SK-N-SH treated with all-trans-retinoic acid at 6 μM for 48 hours (cell line): ENCODE measurements at regions not wholly inside any gene's neighbourhood (a gene's known extent, or its start where the extent isn't known, plus 50 kb on each side); places are given as distances from the start of the nearest gene placed in this dataset.
A peak's percentile ranks its signal among the peaks of the same experiment; 100 is the strongest.

Experiments used
- ATAC-seq: fragments of 200-7000 bp; cut with Tn5 transposase; 3 replicates; pipeline ENCODE4 v1.9.1; 2020; ENCODE audit warnings: mild to moderate bottlenecking, moderate library complexity
- ARNTL ChIP-seq: fragments of 450-650 bp; formaldehyde crosslinking; IDR thresholded peaks from 2 replicates; pipeline ENCODE4 v1.5.0; 2020; ENCODE audit warnings: low read depth, mild to moderate bottlenecking, moderate library complexity, borderline replicate concordance
- BACH2 ChIP-seq: fragments of 250-450 bp; sonication (Bioruptor Pico); IDR thresholded peaks from 2 replicates; pipeline ENCODE4 v1.9.0; 2021; ENCODE audit warnings: mild to moderate bottlenecking, borderline replicate concordance
- CSDC2 ChIP-seq: fragments of 250-450 bp; sonication (Bioruptor Pico); IDR thresholded peaks from 2 replicates; pipeline ENCODE4 v1.5.0; 2020; ENCODE audit warnings: mild to moderate bottlenecking, moderate library complexity
- ESRRG ChIP-seq: fragments of 250-450 bp; sonication (Bioruptor Pico); IDR thresholded peaks from 2 replicates; pipeline ENCODE4 v1.6.1; 2021; ENCODE audit warnings: mild to moderate bottlenecking
- GLIS3 ChIP-seq: fragments of 250-450 bp; sonication (Bioruptor Pico); IDR thresholded peaks from 2 replicates; pipeline ENCODE4 v1.5.0; 2020; ENCODE audit warnings: mild to moderate bottlenecking, moderate library complexity
- ISL1 ChIP-seq: fragments of 250-450 bp; sonication (Bioruptor Pico); IDR thresholded peaks from 2 replicates; pipeline ENCODE4 v2.1.2; 2022; ENCODE audit warnings: mild to moderate bottlenecking, moderate library complexity
- PPARA ChIP-seq: fragments of 250-450 bp; sonication (Bioruptor Pico); IDR thresholded peaks from 2 replicates; pipeline ENCODE4 v1.5.0; 2020; ENCODE audit warnings: mild to moderate bottlenecking, borderline replicate concordance
- RARB ChIP-seq: fragments of 250-450 bp; sonication (Bioruptor Pico); IDR thresholded peaks from 2 replicates; pipeline ENCODE4 v1.8.0; 2021; ENCODE audit warnings: mild to moderate bottlenecking, moderate library complexity
- SNAI2 ChIP-seq: fragments of 250-450 bp; sonication (Bioruptor Pico); IDR thresholded peaks from 2 replicates; pipeline ENCODE4 v1.5.0; 2020; ENCODE audit warnings: mild to moderate bottlenecking, moderate library complexity
- TOX ChIP-seq: fragments of 250-450 bp; sonication (Bioruptor Pico); IDR thresholded peaks from 2 replicates; pipeline ENCODE4 v1.8.0; 2021; ENCODE audit warnings: mild to moderate bottlenecking, moderate library complexity, borderline replicate concordance
- ZFP3 ChIP-seq: fragments of 250-450 bp; sonication (Bioruptor Pico); IDR thresholded peaks from 2 replicates; pipeline ENCODE4 v1.5.0; 2020; ENCODE audit warnings: mild to moderate bottlenecking, moderate library complexity
- ZFP30 ChIP-seq: fragments of 450-650 bp; formaldehyde crosslinking; IDR thresholded peaks from 2 replicates; pipeline ENCODE4 v1.5.0; 2022; ENCODE audit warnings: mild to moderate bottlenecking, moderate library complexity
- ZNF565 ChIP-seq: fragments of 450-650 bp; formaldehyde crosslinking; conservative IDR thresholded peaks from 2 replicates; pipeline ENCODE4 v1.5.0; 2020; ENCODE audit warnings: low read depth, mild to moderate bottlenecking, moderate library complexity
- ZNF70 ChIP-seq: fragments of 450-650 bp; formaldehyde crosslinking; IDR thresholded peaks from 2 replicates; pipeline ENCODE4 v1.5.0; 2020; ENCODE audit warnings: mild to moderate bottlenecking, moderate library complexity
- ZNF8 ChIP-seq: fragments of 450-650 bp; formaldehyde crosslinking; IDR thresholded peaks from 2 replicates; pipeline ENCODE4 v1.5.0; 2020; ENCODE audit warnings: mild to moderate bottlenecking, moderate library complexity
- TF ChIP-seq, protein P1 (sequence below): fragments of 250-450 bp; sonication (Bioruptor Pico); IDR thresholded peaks from 2 replicates; pipeline ENCODE4 v1.5.1; 2020; ENCODE audit warnings: low read depth, mild to moderate bottlenecking, moderate library complexity
- TF ChIP-seq, protein P2 (sequence below): fragments of 250-450 bp; sonication (Bioruptor Pico); IDR thresholded peaks from 2 replicates; pipeline ENCODE4 v1.8.0; 2021; ENCODE audit warnings: low read depth, mild to moderate bottlenecking, moderate library complexity, borderline replicate concordance
- TF ChIP-seq, protein P3 (sequence below): fragments of 250-450 bp; sonication (Bioruptor Pico); IDR thresholded peaks from 2 replicates; pipeline ENCODE4 v1.5.0; 2020; ENCODE audit warnings: mild to moderate bottlenecking, moderate library complexity
- TF ChIP-seq, protein P4 (sequence below): fragments of 250-450 bp; sonication (Bioruptor Pico); IDR thresholded peaks from 2 replicates; pipeline ENCODE4 v1.5.1; 2021; ENCODE audit warnings: mild to moderate bottlenecking, moderate library complexity
- TF ChIP-seq, protein P5 (sequence below): fragments of 250-450 bp; sonication (Bioruptor Pico); IDR thresholded peaks from 2 replicates; pipeline ENCODE4 v1.8.0; 2020; ENCODE audit warnings: mild to moderate bottlenecking, moderate library complexity, borderline replicate concordance

DNA sequence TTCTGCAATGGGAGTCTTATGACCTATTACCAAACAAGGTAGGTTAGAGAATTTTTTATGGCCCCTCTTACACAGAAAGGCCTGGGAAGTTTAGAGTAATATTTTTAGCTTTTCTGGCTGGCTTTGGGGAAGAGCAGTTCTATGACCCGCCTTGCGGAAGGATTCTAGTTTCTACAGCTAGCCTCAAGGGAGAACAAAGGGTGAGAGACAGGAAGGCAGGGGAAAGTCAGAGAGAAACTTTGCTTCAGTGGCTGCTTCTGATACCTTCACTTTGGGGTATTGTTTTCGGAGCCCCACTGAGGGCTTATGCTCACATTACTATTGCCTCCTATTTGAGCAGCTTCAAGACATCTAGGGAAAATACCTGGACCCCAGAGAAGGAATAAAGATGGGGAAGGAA lies 80.7 kb upstream of the NUDT4 start:
- TF ChIP-seq TOX (CRISPR knock-in tag) (no peak), ARNTL (no peak), ZNF565 (no peak), BACH2 (CRISPR knock-in tag) (no peak), PPARA (CRISPR knock-in tag) (no peak), ZFP3 (CRISPR knock-in tag) (no peak), SNAI2 (CRISPR knock-in tag) (no peak), CSDC2 (no peak)
- TF ChIP-seq, protein P1, sequence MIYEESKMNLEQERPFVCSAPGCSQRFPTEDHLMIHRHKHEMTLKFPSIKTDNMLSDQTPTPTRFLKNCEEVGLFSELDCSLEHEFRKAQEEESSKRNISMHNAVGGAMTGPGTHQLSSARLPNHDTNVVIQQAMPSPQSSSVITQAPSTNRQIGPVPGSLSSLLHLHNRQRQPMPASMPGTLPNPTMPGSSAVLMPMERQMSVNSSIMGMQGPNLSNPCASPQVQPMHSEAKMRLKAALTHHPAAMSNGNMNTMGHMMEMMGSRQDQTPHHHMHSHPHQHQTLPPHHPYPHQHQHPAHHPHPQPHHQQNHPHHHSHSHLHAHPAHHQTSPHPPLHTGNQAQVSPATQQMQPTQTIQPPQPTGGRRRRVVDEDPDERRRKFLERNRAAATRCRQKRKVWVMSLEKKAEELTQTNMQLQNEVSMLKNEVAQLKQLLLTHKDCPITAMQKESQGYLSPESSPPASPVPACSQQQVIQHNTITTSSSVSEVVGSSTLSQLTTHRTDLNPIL: no peak
- TF ChIP-seq, all 23 proteins: peak for 0
- no peak for ATAC-seq

DNA sequence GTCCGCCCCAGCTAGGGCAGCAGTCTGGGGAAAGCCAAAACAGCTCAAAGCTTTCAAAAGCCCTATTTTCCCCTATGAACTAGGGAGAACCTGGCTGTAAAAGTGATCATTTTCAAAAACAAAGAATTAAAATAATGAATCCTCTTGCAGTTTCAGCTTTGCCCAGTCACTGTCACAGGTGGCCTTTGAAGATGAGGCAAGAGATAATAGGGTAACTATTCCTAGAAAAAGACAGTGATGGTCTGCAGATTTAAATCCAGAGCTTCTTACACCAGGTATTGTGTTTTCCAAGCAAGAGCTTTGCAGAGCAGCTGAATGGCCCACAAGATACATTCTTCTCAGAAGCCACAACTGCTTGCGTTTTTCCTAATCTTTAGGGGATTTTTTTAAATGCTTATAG lies 80.2 kb upstream of the NUDT4 start:
- TF ChIP-seq ZFP30 (CRISPR knock-in tag) (no peak), RARB (CRISPR knock-in tag) (no peak), ZFP3 (CRISPR knock-in tag) (no peak), PPARA (CRISPR knock-in tag) (no peak), ZNF8 (CRISPR knock-in tag) (no peak), ZNF565 (no peak), TOX (CRISPR knock-in tag) (no peak), ESRRG (CRISPR knock-in tag) (no peak), ISL1 (no peak)
- TF ChIP-seq, protein P2, sequence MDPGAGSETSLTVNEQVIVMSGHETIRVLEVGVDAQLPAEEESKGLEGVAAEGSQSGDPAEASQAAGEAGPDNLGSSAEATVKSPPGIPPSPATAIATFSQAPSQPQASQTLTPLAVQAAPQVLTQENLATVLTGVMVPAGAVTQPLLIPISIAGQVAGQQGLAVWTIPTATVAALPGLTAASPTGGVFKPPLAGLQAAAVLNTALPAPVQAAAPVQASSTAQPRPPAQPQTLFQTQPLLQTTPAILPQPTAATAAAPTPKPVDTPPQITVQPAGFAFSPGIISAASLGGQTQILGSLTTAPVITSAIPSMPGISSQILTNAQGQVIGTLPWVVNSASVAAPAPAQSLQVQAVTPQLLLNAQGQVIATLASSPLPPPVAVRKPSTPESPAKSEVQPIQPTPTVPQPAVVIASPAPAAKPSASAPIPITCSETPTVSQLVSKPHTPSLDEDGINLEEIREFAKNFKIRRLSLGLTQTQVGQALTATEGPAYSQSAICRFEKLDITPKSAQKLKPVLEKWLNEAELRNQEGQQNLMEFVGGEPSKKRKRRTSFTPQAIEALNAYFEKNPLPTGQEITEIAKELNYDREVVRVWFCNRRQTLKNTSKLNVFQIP (CRISPR knock-in tag): no peak
- TF ChIP-seq, protein P3, sequence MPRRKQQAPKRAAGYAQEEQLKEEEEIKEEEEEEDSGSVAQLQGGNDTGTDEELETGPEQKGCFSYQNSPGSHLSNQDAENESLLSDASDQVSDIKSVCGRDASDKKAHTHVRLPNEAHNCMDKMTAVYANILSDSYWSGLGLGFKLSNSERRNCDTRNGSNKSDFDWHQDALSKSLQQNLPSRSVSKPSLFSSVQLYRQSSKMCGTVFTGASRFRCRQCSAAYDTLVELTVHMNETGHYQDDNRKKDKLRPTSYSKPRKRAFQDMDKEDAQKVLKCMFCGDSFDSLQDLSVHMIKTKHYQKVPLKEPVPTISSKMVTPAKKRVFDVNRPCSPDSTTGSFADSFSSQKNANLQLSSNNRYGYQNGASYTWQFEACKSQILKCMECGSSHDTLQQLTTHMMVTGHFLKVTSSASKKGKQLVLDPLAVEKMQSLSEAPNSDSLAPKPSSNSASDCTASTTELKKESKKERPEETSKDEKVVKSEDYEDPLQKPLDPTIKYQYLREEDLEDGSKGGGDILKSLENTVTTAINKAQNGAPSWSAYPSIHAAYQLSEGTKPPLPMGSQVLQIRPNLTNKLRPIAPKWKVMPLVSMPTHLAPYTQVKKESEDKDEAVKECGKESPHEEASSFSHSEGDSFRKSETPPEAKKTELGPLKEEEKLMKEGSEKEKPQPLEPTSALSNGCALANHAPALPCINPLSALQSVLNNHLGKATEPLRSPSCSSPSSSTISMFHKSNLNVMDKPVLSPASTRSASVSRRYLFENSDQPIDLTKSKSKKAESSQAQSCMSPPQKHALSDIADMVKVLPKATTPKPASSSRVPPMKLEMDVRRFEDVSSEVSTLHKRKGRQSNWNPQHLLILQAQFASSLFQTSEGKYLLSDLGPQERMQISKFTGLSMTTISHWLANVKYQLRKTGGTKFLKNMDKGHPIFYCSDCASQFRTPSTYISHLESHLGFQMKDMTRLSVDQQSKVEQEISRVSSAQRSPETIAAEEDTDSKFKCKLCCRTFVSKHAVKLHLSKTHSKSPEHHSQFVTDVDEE: no peak
- ATAC-seq: no peak

DNA sequence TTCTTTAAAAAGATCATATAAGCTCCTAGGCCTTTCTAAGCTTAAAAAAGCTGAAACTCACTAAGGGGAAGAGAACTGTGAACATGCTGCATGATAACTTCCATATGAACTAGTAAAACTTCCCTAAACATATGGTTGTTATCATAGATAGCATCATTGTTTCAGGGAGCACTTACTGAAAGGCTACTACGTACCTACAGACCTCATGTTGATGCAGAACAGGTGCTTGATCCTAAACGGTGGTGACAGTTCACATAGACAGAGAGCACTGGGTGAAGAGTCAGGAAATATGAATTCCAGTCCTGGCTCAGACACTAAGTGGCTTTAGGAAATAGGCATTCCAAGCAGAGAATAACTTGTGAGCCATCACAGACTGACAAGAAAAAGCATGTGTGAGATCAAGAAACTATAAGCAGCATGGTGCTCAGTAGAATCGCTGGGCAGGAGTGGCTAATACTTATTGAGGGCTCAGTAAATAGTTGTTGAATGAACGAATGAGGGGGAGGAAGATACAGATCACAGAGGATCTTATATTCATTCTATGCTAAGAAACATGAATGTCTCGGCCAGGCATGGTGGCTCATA lies 78.4 kb upstream of the NUDT4 start:
- ATAC-seq: peak; percentile 82
- TF ChIP-seq, protein P3: peak; percentile 92
- TF ChIP-seq PPARA (CRISPR knock-in tag): no peak
- peak; percentile 16; the same call in 1 of the 2 replicates for TF ChIP-seq GLIS3 (CRISPR knock-in tag)
- TF ChIP-seq CSDC2: no peak
- TF ChIP-seq TOX (CRISPR knock-in tag): no peak
- TF ChIP-seq, protein P4, sequence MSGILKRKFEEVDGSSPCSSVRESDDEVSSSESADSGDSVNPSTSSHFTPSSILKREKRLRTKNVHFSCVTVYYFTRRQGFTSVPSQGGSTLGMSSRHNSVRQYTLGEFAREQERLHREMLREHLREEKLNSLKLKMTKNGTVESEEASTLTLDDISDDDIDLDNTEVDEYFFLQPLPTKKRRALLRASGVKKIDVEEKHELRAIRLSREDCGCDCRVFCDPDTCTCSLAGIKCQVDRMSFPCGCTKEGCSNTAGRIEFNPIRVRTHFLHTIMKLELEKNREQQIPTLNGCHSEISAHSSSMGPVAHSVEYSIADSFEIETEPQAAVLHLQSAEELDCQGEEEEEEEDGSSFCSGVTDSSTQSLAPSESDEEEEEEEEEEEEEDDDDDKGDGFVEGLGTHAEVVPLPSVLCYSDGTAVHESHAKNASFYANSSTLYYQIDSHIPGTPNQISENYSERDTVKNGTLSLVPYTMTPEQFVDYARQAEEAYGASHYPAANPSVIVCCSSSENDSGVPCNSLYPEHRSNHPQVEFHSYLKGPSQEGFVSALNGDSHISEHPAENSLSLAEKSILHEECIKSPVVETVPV (CRISPR knock-in tag): no peak
- TF ChIP-seq, protein P5, sequence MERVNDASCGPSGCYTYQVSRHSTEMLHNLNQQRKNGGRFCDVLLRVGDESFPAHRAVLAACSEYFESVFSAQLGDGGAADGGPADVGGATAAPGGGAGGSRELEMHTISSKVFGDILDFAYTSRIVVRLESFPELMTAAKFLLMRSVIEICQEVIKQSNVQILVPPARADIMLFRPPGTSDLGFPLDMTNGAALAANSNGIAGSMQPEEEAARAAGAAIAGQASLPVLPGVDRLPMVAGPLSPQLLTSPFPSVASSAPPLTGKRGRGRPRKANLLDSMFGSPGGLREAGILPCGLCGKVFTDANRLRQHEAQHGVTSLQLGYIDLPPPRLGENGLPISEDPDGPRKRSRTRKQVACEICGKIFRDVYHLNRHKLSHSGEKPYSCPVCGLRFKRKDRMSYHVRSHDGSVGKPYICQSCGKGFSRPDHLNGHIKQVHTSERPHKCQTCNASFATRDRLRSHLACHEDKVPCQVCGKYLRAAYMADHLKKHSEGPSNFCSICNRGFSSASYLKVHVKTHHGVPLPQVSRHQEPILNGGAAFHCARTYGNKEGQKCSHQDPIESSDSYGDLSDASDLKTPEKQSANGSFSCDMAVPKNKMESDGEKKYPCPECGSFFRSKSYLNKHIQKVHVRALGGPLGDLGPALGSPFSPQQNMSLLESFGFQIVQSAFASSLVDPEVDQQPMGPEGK (CRISPR knock-in tag): no peak
- TF ChIP-seq BACH2 (CRISPR knock-in tag): no peak
- TF ChIP-seq ZNF8 (CRISPR knock-in tag): no peak
- TF ChIP-seq ZNF565: no peak
- TF ChIP-seq ESRRG (CRISPR knock-in tag): 0 out of 2 replicates have a peak, but pooled peaks have one; percentile 39
- no peak for TF ChIP-seq ZFP30 (CRISPR knock-in tag)
- TF ChIP-seq ARNTL: no peak
- TF ChIP-seq, protein P1: peak; percentile 53; the same call in 1 of the 2 replicates
- TF ChIP-seq ZNF70 (CRISPR knock-in tag): no peak
- peak; percentile 72; the same call in 1 of the 2 replicates for TF ChIP-seq ZFP3 (CRISPR knock-in tag)
- TF ChIP-seq, protein P2 (CRISPR knock-in tag): no peak; the same call in 1 of the 2 replicates
- TF ChIP-seq SNAI2 (CRISPR knock-in tag): peak; percentile 22; the same call in 1 of the 2 replicates
